ENCODE measurements at regions not wholly inside any gene's neighbourhood (a gene's known extent, or its start where the extent isn't known, plus 50 kb on each side); places are given as distances from the start of the nearest gene placed in this dataset.

GRCh38 chr1:230501242-230501641 is 75.1 kb upstream of the PGBD5 start:
- intact Hi-C loops (cut with DNase I; ENCODE audit: low total_unique reads) (no loop called here), in situ Hi-C loops (cut with MboI; ENCODE audit: low sequenced_read_pairs in 4 of 4) (no loop called here)
- Histone ChIP-seq H3K4me1 (no peaks in the 10 kb centered on the region), H3K27ac (no peak overlapping the region), H3K9me3 (no peaks in the 10 kb centered on the region), H3K27me3 (no peaks in the 10 kb centered on the region), H3K4me3 (no peak overlapping the region), H3K36me3 (no peaks in the 10 kb centered on the region)
- ATAC-seq: no peak
- DNase-seq: no peak
- TF ChIP-seq POLR2A (IDR thresholded peaks at IDR 0.05): no peak
- no peak for TF ChIP-seq CTCF (IDR thresholded peaks at IDR 0.05 in 4 of 5, conservative IDR thresholded peaks at IDR 0.05 in 1 of 5)

- intact Hi-C loops (cut with DNase I; ENCODE audit: low total_unique reads): no loop called here
- in situ Hi-C loops (cut with MboI; ENCODE audit: low sequenced_read_pairs in 4 of 4): no loop called here
Measured at GRCh38 chr1:230500063-230500462, 73.9 kb upstream of the PGBD5 start.

DNA sequence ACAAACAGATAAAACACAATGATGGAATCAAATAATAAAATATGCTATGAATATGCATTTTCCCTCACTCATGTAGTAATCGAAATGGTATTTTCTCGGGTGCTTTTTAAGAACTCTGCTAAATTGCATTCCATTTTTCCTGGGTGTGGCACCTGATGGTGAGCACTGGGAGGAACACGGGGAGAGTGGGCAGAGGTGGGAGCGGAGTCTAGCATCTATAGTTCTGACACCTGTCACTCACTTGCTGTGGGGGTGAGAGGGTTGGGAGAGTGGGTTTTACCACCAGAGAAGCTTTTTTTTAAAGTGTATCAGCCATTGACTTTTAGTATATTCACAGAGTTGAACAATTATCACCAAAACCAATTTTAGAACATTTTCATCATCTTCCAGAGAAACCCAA is 73.4 kb upstream of the PGBD5 start:
- intact Hi-C loops (cut with DNase I; ENCODE audit: low total_unique reads) (no loop called here), in situ Hi-C loops (cut with MboI; ENCODE audit: low sequenced_read_pairs in 4 of 4) (no loop called here)
- Histone ChIP-seq H3K27ac (no peak overlapping the region), H3K4me3 (no peak overlapping the region), H3K36me3 (no peaks in the 10 kb centered on the region), H3K4me1 (no peaks in the 10 kb centered on the region), H3K9me3 (no peaks in the 10 kb centered on the region), H3K27me3 (no peaks in the 10 kb centered on the region)
- no peak for ATAC-seq
- no peak for DNase-seq
- no peak for TF ChIP-seq POLR2A (IDR thresholded peaks at IDR 0.05)
- no peak for TF ChIP-seq CTCF (IDR thresholded peaks at IDR 0.05 in 4 of 5, conservative IDR thresholded peaks at IDR 0.05 in 1 of 5)

More at GRCh38 chr1:230500063-230500462, 73.9 kb upstream of the PGBD5 start:
- Histone ChIP-seq H3K9me3 (no peaks in the 10 kb centered on the region), H3K4me1 (no peaks in the 10 kb centered on the region), H3K27me3 (no peaks in the 10 kb centered on the region), H3K4me3 (no peak overlapping the region), H3K27ac (no peak overlapping the region), H3K36me3 (no peaks in the 10 kb centered on the region)
- DNase-seq: no peak
- no peak for ATAC-seq
- TF ChIP-seq POLR2A (IDR thresholded peaks at IDR 0.05) (no peak), CTCF (IDR thresholded peaks at IDR 0.05 in 4 of 5, conservative IDR thresholded peaks at IDR 0.05 in 1 of 5) (no peak)

GRCh38 chr1:230498704-230499103 is 72.6 kb upstream of the PGBD5 start:
- intact Hi-C loops (cut with DNase I; ENCODE audit: low total_unique reads) (no loop called here), in situ Hi-C loops (cut with MboI; ENCODE audit: low sequenced_read_pairs in 4 of 4) (no loop called here)
- no peak overlapping the region for H3K27ac ChIP-seq
- H3K4me1 ChIP-seq: no peaks in the 10 kb centered on the region
- ATAC-seq: no peak
- H3K36me3 ChIP-seq: no peaks in the 10 kb centered on the region
- no peak overlapping the region for H3K4me3 ChIP-seq
- no peak for DNase-seq
- H3K9me3 ChIP-seq: no peaks in the 10 kb centered on the region
- no peak for TF ChIP-seq POLR2A (IDR thresholded peaks at IDR 0.05)
- TF ChIP-seq CTCF (IDR thresholded peaks at IDR 0.05 in 4 of 5, conservative IDR thresholded peaks at IDR 0.05 in 1 of 5): no peak
- H3K27me3 ChIP-seq: no peaks in the 10 kb centered on the region

- Histone ChIP-seq H3K9me3 (no peaks in the 10 kb centered on the region), H3K4me3 (no peak overlapping the region), H3K36me3 (no peaks in the 10 kb centered on the region), H3K27me3 (no peaks in the 10 kb centered on the region), H3K27ac (no peak overlapping the region), H3K4me1 (no peaks in the 10 kb centered on the region)
- in situ Hi-C loops (cut with MboI; ENCODE audit: low sequenced_read_pairs in 4 of 4): no loop called here
- DNase-seq (no peak), ATAC-seq (no peak)
- TF ChIP-seq CTCF (IDR thresholded peaks at IDR 0.05 in 4 of 5, conservative IDR thresholded peaks at IDR 0.05 in 1 of 5) (no peak), POLR2A (IDR thresholded peaks at IDR 0.05) (no peak)
- intact Hi-C loops (cut with DNase I; ENCODE audit: low total_unique reads): no loop called here
Measured at GRCh38 chr1:230496451-230496850, 70.3 kb upstream of the PGBD5 start.

Measured in gastrocnemius medialis (tissue), 4 donors.